Posterior vena cava (tissue), 2 donors: ENCODE measurements at regions not wholly inside any gene's neighbourhood (a gene's known extent, or its start where the extent isn't known, plus 50 kb on each side); places are given as distances from the start of the nearest gene placed in this dataset.

Experiments
- DNase-seq: peaks from one replicate; pipeline ENCODE4 v3.0.0-alpha.2; 2020; ENCODE audit warnings: low spot score
- intact Hi-C, 2 donors: fragments of 100-400 bp; cut with DNase I; formaldehyde crosslinking; loops; one replicate each; pipeline versions ENCODE4 v1.14.1 to v1.14.2; 2022 to 2023
- donor health status: DM: yes; HTN: yes; CAD: no.
- donor health status: DM: yes; HTN: yes; CAD: no.

- intact Hi-C loops: no loop called here
- no peak for DNase-seq
These were observed 258.9 kb upstream of the TCF21 start for GRCh38 chr6:133629970-133630369.

GRCh38 chr6:133630651-133631050 lies 258.3 kb upstream of the TCF21 start:
- intact Hi-C loops: no loop called here
- no peak for DNase-seq

GRCh38 chr6:133631421-133631820 lies 257.5 kb upstream of the TCF21 start:
- intact Hi-C loops: no loop called here
- no peak for DNase-seq

- intact Hi-C loops: no loop called here
- DNase-seq: no peak
These were observed 256.7 kb upstream of the TCF21 start for GRCh38 chr6:133632206-133632605.

- intact Hi-C loops: no loop called here
- no peak for DNase-seq
These were observed 256.0 kb upstream of the TCF21 start for GRCh38 chr6:133632906-133633305.

- intact Hi-C loops: no loop called here
- DNase-seq: no peak
These were observed 254.4 kb upstream of the TCF21 start for GRCh38 chr6:133634474-133634873.

GRCh38 chr6:133635447-133635846 lies 253.5 kb upstream of the TCF21 start:
- DNase-seq: no peak
- intact Hi-C loops: no loop called here

GRCh38 chr6:133637436-133637835 lies 251.5 kb upstream of the TCF21 start:
- intact Hi-C loops: no loop called here
- DNase-seq: no peak

GRCh38 chr6:133637874-133638273 lies 251.0 kb upstream of the TCF21 start:
- intact Hi-C loops: no loop called here
- DNase-seq: no peak

GRCh38 chr6:133641104-133641503 lies 247.8 kb upstream of the TCF21 start:
- no peak for DNase-seq
- intact Hi-C loops: no loop called here

GRCh38 chr6:133644548-133644891 lies 244.4 kb upstream of the TCF21 start:
- intact Hi-C loops: no loop called here
- DNase-seq: no peak

- intact Hi-C loops: no loop called here
- DNase-seq: no peak
These were observed 243.9 kb upstream of the TCF21 start for GRCh38 chr6:133644892-133645619.

- DNase-seq: no peak
- intact Hi-C loops: no loop called here
These were observed 242.8 kb upstream of the TCF21 start for GRCh38 chr6:133645966-133646740.

- intact Hi-C loops: no loop called here
- no peak for DNase-seq
These were observed 240.3 kb upstream of the TCF21 start for GRCh38 chr6:133648581-133648980.

GRCh38 chr6:133671376-133671775 lies 217.5 kb upstream of the TCF21 start:
- DNase-seq: no peak
- intact Hi-C loops: no loop called here

GRCh38 chr6:133673056-133673455 lies 215.9 kb upstream of the TCF21 start:
- DNase-seq: no peak
- intact Hi-C loops: no loop called here

GRCh38 chr6:133674661-133675060 lies 214.3 kb upstream of the TCF21 start:
- no peak for DNase-seq
- intact Hi-C loops: no loop called here

GRCh38 chr6:133680994-133681393 lies 207.9 kb upstream of the TCF21 start:
- intact Hi-C loops: no loop called here
- DNase-seq: no peak

GRCh38 chr6:133681891-133682290 lies 207.0 kb upstream of the TCF21 start:
- no peak for DNase-seq
- intact Hi-C loops: no loop called here

- intact Hi-C loops: no loop called here
- no peak for DNase-seq
These were observed 206.2 kb upstream of the TCF21 start for GRCh38 chr6:133682506-133683307.

- DNase-seq: no peak
- intact Hi-C loops: no loop called here
These were observed 205.7 kb upstream of the TCF21 start for GRCh38 chr6:133683308-133683580.
